GM18499 (cell line): ENCODE measurements at regions not wholly inside any gene's neighbourhood (a gene's known extent, or its start where the extent isn't known, plus 50 kb on each side); places are given as distances from the start of the nearest gene placed in this dataset.
"Not testable (repeated sequence)": the region's sequence is repeated elsewhere in the genome, so short reads cannot be mapped to it uniquely, and the experiment has no call there.

Experiments used
- ATAC-seq: cut with Tn5 transposase; IDR thresholded peaks from one replicate; pipeline ENCODE4 v1.9.1; 2021; ENCODE audit warnings: moderate number of reproducible peaks; ENCODE audit not compliant: insufficient read depth, unreplicated experiment

- ATAC-seq, result no peak
Measured at GRCh38 chr2:16090650-16091575, 150.6 kb downstream of the MYCN start.

GRCh38 chr2:16089491-16089890 is 149.1 kb downstream of the MYCN start:
- ATAC-seq, result not testable (repeated sequence)

GRCh38 chr2:16088802-16089112 is 148.4 kb downstream of the MYCN start:
- ATAC-seq, result no peak

GRCh38 chr2:16088035-16088801 is 147.9 kb downstream of the MYCN start:
- ATAC-seq, result no peak

GRCh38 chr2:16086136-16086535 is 145.8 kb downstream of the MYCN start:
- ATAC-seq, result not testable (repeated sequence)

- no peak for ATAC-seq
Measured at GRCh38 chr2:16085073-16085472, 144.7 kb downstream of the MYCN start.

- ATAC-seq, result no peak
Measured at GRCh38 chr2:16084274-16084673, 143.9 kb downstream of the MYCN start.

GRCh38 chr2:16082276-16082675 is 141.9 kb downstream of the MYCN start:
- no peak for ATAC-seq

GRCh38 chr2:16081316-16082200 is 141.2 kb downstream of the MYCN start:
- ATAC-seq, result no peak

GRCh38 chr2:16080516-16080915 is 140.2 kb downstream of the MYCN start:
- ATAC-seq, result no peak

GRCh38 chr2:16080071-16080470 is 139.7 kb downstream of the MYCN start:
- ATAC-seq, result no peak

GRCh38 chr2:16079637-16080036 is 139.3 kb downstream of the MYCN start:
- no peak for ATAC-seq

- ATAC-seq, result no peak
Measured at GRCh38 chr2:16077601-16078000, 137.3 kb downstream of the MYCN start.

GRCh38 chr2:16076911-16077310 is 136.6 kb downstream of the MYCN start:
- no peak for ATAC-seq

GRCh38 chr2:16075045-16076012 is 135.0 kb downstream of the MYCN start:
- ATAC-seq, result no peak

GRCh38 chr2:16073921-16074425 is 133.6 kb downstream of the MYCN start:
- ATAC-seq, result no peak

GRCh38 chr2:16073471-16073870 is 133.1 kb downstream of the MYCN start:
- ATAC-seq, result no peak

GRCh38 chr2:16072638-16073290 is 132.4 kb downstream of the MYCN start:
- no peak for ATAC-seq
